Frontal cortex (tissue), 3 donors: ENCODE measurements at regions not wholly inside any gene's neighbourhood (a gene's known extent, or its start where the extent isn't known, plus 50 kb on each side); places are given as distances from the start of the nearest gene placed in this dataset.
"Not testable (repeated sequence)": the region's sequence is repeated elsewhere in the genome, so short reads cannot be mapped to it uniquely, and the experiment has no call there.

Experiments
- DNase-seq, 2 donors: peaks; one replicate each; pipeline ENCODE4 v3.0.0; 2012; ENCODE audit warnings: low spot score in 2 of 2
- FAIRE-seq: peaks from 2 replicates; lab custom pipeline; 2012; peaks lifted over from hg19 to GRCh38; lab: Jason Lieb, UNC
- donor health status: control.
- donor health status: control.
- donor health status: control.

GRCh38 chr7:145817687-145818086 is 298.9 kb upstream of the CNTNAP2 start:
- FAIRE-seq, result no peak
- no peak for DNase-seq

GRCh38 chr7:145812218-145812617 is 304.4 kb upstream of the CNTNAP2 start:
- FAIRE-seq (no peak), DNase-seq (no peak)

GRCh38 chr7:145805496-145805895 is 311.1 kb upstream of the CNTNAP2 start:
- not testable (repeated sequence) for FAIRE-seq, DNase-seq

- FAIRE-seq, result no peak
- no peak for DNase-seq
These were observed 319.1 kb upstream of the CNTNAP2 start for GRCh38 chr7:145797507-145797906.

GRCh38 chr7:145795132-145795531 is 321.5 kb upstream of the CNTNAP2 start:
- no peak for DNase-seq
- no peak for FAIRE-seq

GRCh38 chr7:145784809-145785780 is 331.5 kb upstream of the CNTNAP2 start:
- FAIRE-seq, result no peak
- no peak for DNase-seq

GRCh38 chr7:145781388-145781787 is 335.2 kb upstream of the CNTNAP2 start:
- DNase-seq, FAIRE-seq: not testable (repeated sequence)

GRCh38 chr7:145779140-145779539 is 337.5 kb upstream of the CNTNAP2 start:
- DNase-seq (no peak), FAIRE-seq (no peak)

GRCh38 chr7:145774777-145775176 is 341.8 kb upstream of the CNTNAP2 start:
- DNase-seq, result no peak
- FAIRE-seq, result peak; percentile 53

GRCh38 chr7:145753004-145753403 is 363.6 kb upstream of the CNTNAP2 start:
- FAIRE-seq (no peak), DNase-seq (no peak)

GRCh38 chr7:145737617-145738016 is 379.0 kb upstream of the CNTNAP2 start:
- no peak for FAIRE-seq
- no peak for DNase-seq

GRCh38 chr7:145735061-145735460 is 381.5 kb upstream of the CNTNAP2 start:
- FAIRE-seq (no peak), DNase-seq (no peak)

- no peak for DNase-seq
- no peak for FAIRE-seq
These were observed 384.1 kb upstream of the CNTNAP2 start for GRCh38 chr7:145732521-145732920.

GRCh38 chr7:145729691-145730090 is 386.9 kb upstream of the CNTNAP2 start:
- FAIRE-seq (no peak), DNase-seq (no peak)

- DNase-seq (no peak), FAIRE-seq (no peak)
These were observed 398.5 kb upstream of the CNTNAP2 start for GRCh38 chr7:145718129-145718528.

GRCh38 chr7:145700488-145700887 is 416.1 kb upstream of the CNTNAP2 start:
- no peak for FAIRE-seq
- no peak for DNase-seq

- DNase-seq, result peak in 1 of 2 donors; percentile 1
- no peak for FAIRE-seq
These were observed 417.9 kb upstream of the CNTNAP2 start for GRCh38 chr7:145698526-145699262.

- DNase-seq, FAIRE-seq: not testable (repeated sequence)
These were observed 419.0 kb upstream of the CNTNAP2 start for GRCh38 chr7:145697412-145698107.

- DNase-seq (no peak), FAIRE-seq (no peak)
These were observed 420.5 kb upstream of the CNTNAP2 start for GRCh38 chr7:145696071-145696470.

- FAIRE-seq (no peak), DNase-seq (no peak)
These were observed 424.2 kb upstream of the CNTNAP2 start for GRCh38 chr7:145692237-145692950.
